ENCODE measurements at regions not wholly inside any gene's neighbourhood (a gene's known extent, or its start where the extent isn't known, plus 50 kb on each side); places are given as distances from the start of the nearest gene placed in this dataset.
A peak's percentile ranks its signal among the peaks of the same experiment; 100 is the strongest.

DNA sequence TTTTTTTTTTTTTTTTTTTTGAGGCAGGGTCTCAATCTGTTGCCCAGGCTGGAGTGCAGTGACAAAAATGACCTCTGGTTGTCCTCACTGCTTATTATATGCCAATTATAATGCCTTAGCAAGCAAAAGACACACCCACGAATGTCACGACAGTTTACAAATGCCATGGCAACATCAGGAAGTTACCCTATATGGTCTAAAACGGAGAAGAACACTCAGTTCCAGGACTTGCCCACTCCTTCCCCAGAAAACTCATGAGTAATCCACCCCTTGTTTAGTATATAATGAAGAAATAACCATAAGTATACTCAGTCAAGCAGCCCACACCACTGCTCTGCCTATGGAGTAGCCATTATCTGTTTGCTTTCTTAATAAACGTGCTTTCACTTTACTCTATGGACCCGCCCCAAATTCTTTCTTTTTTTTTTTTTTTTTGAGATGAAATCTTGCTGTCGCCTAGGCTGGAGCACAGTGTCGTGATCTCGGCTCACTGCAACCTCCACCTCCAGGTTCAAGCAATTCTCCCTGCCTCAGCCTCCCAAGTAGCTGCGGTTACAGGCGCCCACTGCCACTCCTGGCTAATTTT lies 106.2 kb downstream of the SMIM20 start:
- CTCF ChIA-PET: no interaction called here
- H3K9ac ChIP-seq (ENCODE audit: low read length): no peak overlapping the region
- peaks cover 0 to 9% (median 2%) of the 10 kb centered on the region in 4 experiments for H3K27me3 ChIP-seq (replicated peaks in 1 of 4; ENCODE audit: control extremely low read depth in 1 of 4, control insufficient read depth in 3 of 4, insufficient read depth in 4 of 4, low read length in 3 of 4)
- ATAC-seq (ENCODE audit: low read depth) (no peak), DNase-seq (no peak)
- no peaks in the 10 kb centered on the region for H4K20me1 ChIP-seq (ENCODE audit: control insufficient read depth, insufficient read depth, low read length, poor library complexity, severe bottlenecking)
- H3K4me3 ChIP-seq (ENCODE audit: control extremely low read depth in 1 of 5, extremely low read depth in 1 of 5, insufficient read depth in 1 of 5, low read depth in 2 of 5, low read length in 4 of 5): no peak overlapping the region
- peaks cover 2% of the 10 kb centered on the region for H3K4me1 Mint-ChIP-seq
- peaks cover 4% of the 10 kb centered on the region for H3K9me3 Mint-ChIP-seq (ENCODE audit: insufficient read depth)
- H3K9me3 ChIP-seq (ENCODE audit: control extremely low read depth in 1 of 3, control insufficient read depth in 2 of 3, insufficient read depth in 1 of 3, low read length in 2 of 3): peaks cover 0 to 5% (median 0%) of the 10 kb centered on the region in 3 donors
- no peak overlapping the region for H2AFZ ChIP-seq (ENCODE audit: insufficient read depth, low read depth, low read length, poor library complexity, severe bottlenecking)
- H3K27me3 Mint-ChIP-seq: peaks cover 35% of the 10 kb centered on the region
- no peak overlapping the region for H3K27ac Mint-ChIP-seq
- 54% methylated on average over 4 of the region's 10 CpGs for WGBS (ENCODE audit: insufficient coverage)
- intact Hi-C loops (cut with micrococcal nuclease): no loop called here
- TF ChIP-seq, protein P1, sequence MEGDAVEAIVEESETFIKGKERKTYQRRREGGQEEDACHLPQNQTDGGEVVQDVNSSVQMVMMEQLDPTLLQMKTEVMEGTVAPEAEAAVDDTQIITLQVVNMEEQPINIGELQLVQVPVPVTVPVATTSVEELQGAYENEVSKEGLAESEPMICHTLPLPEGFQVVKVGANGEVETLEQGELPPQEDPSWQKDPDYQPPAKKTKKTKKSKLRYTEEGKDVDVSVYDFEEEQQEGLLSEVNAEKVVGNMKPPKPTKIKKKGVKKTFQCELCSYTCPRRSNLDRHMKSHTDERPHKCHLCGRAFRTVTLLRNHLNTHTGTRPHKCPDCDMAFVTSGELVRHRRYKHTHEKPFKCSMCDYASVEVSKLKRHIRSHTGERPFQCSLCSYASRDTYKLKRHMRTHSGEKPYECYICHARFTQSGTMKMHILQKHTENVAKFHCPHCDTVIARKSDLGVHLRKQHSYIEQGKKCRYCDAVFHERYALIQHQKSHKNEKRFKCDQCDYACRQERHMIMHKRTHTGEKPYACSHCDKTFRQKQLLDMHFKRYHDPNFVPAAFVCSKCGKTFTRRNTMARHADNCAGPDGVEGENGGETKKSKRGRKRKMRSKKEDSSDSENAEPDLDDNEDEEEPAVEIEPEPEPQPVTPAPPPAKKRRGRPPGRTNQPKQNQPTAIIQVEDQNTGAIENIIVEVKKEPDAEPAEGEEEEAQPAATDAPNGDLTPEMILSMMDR (IDR thresholded peaks at IDR 0.05): no peak
- TF ChIP-seq EZH2 (IDR thresholded peaks at IDR 0.05; ENCODE audit: borderline replicate concordance, insufficient read depth, low read depth, low read length, poor library complexity, severe bottlenecking): no peak
- no peaks in the 10 kb centered on the region for H3K36me3 ChIP-seq (replicated peaks in 1 of 2; ENCODE audit: control extremely low read depth in 1 of 2, control insufficient read depth in 1 of 2, extremely low read depth in 1 of 2, insufficient read depth in 2 of 2, low read length in 1 of 2)
- no peaks in the 10 kb centered on the region for H3K79me2 ChIP-seq (ENCODE audit: control insufficient read depth, insufficient read depth, low read length)
- H3K4me3 Mint-ChIP-seq: peak overlapping the region; percentile 21
- no peak overlapping the region for H3K27ac ChIP-seq (ENCODE audit: low read length in 2 of 2)
- H3K4me2 ChIP-seq (replicated peaks; ENCODE audit: low read depth, low read length, poor library complexity, severe bottlenecking): no peak overlapping the region
- POLR2A ChIA-PET: no interaction called here
- no peaks in the 10 kb centered on the region for H3K4me1 ChIP-seq (ENCODE audit: control insufficient read depth in 2 of 2, insufficient read depth in 2 of 2, low read length in 2 of 2)

GRCh38 chr4:26020881-26021280 lies 106.9 kb downstream of the SMIM20 start:
- no peaks in the 10 kb centered on the region for H3K4me1 ChIP-seq (ENCODE audit: control insufficient read depth in 2 of 2, insufficient read depth in 2 of 2, low read length in 2 of 2)
- WGBS (ENCODE audit: insufficient coverage): 84% methylated on average over 4 of the region's 6 CpGs
- no peaks in the 10 kb centered on the region for H3K79me2 ChIP-seq (ENCODE audit: control insufficient read depth, insufficient read depth, low read length)
- H2AFZ ChIP-seq (ENCODE audit: insufficient read depth, low read depth, low read length, poor library complexity, severe bottlenecking): no peak overlapping the region
- peaks cover 4% of the 10 kb centered on the region for H3K9me3 Mint-ChIP-seq (ENCODE audit: insufficient read depth)
- CTCF ChIA-PET: no interaction called here
- H3K27ac Mint-ChIP-seq: no peak overlapping the region
- H3K9ac ChIP-seq (ENCODE audit: low read length): no peak overlapping the region
- H3K36me3 ChIP-seq (replicated peaks in 1 of 2; ENCODE audit: control extremely low read depth in 1 of 2, control insufficient read depth in 1 of 2, extremely low read depth in 1 of 2, insufficient read depth in 2 of 2, low read length in 1 of 2): no peaks in the 10 kb centered on the region
- no peaks in the 10 kb centered on the region for H4K20me1 ChIP-seq (ENCODE audit: control insufficient read depth, insufficient read depth, low read length, poor library complexity, severe bottlenecking)
- H3K27me3 ChIP-seq (replicated peaks in 1 of 4; ENCODE audit: control extremely low read depth in 1 of 4, control insufficient read depth in 3 of 4, insufficient read depth in 4 of 4, low read length in 3 of 4): peaks cover 0 to 7% (median 2%) of the 10 kb centered on the region in 4 experiments
- no peak for TF ChIP-seq EZH2 (IDR thresholded peaks at IDR 0.05; ENCODE audit: borderline replicate concordance, insufficient read depth, low read depth, low read length, poor library complexity, severe bottlenecking)
- TF ChIP-seq, protein P1 (IDR thresholded peaks at IDR 0.05): no peak
- ATAC-seq (ENCODE audit: low read depth): no peak
- no peak for DNase-seq
- H3K4me3 Mint-ChIP-seq: no peak overlapping the region
- H3K9me3 ChIP-seq (ENCODE audit: control extremely low read depth in 1 of 3, control insufficient read depth in 2 of 3, insufficient read depth in 1 of 3, low read length in 2 of 3): peaks cover 0 to 5% (median 0%) of the 10 kb centered on the region in 3 donors
- intact Hi-C loops (cut with micrococcal nuclease): no loop called here
- no peak overlapping the region for H3K27ac ChIP-seq (ENCODE audit: low read length in 2 of 2)
- H3K4me3 ChIP-seq (ENCODE audit: control extremely low read depth in 1 of 5, extremely low read depth in 1 of 5, insufficient read depth in 1 of 5, low read depth in 2 of 5, low read length in 4 of 5): no peak overlapping the region
- H3K4me1 Mint-ChIP-seq: peaks cover 2% of the 10 kb centered on the region
- H3K4me2 ChIP-seq (replicated peaks; ENCODE audit: low read depth, low read length, poor library complexity, severe bottlenecking): no peak overlapping the region
- H3K27me3 Mint-ChIP-seq: peaks cover 35% of the 10 kb centered on the region
- POLR2A ChIA-PET: no interaction called here
